AG09319 (cell line): ENCODE measurements at regions not wholly inside any gene's neighbourhood (a gene's known extent, or its start where the extent isn't known, plus 50 kb on each side); places are given as distances from the start of the nearest gene placed in this dataset.

Source experiments
- DNase-seq: peaks from one replicate; pipeline ENCODE4 v3.0.0-alpha.2; 2010; ENCODE audit warnings: low read depth; ENCODE audit errors: extremely low read depth
- CTCF ChIP-seq: IDR thresholded peaks from 2 replicates; pipeline ENCODE4 v1.5.1; 2011; ENCODE audit warnings: low read depth, mild to moderate bottlenecking, inconsistent platforms, low read length, moderate library complexity

GRCh38 chr3:72115307-72115706 is 330.4 kb upstream of the PROK2 start:
- DNase-seq, result no peak
- no peak for TF ChIP-seq CTCF

- no peak for TF ChIP-seq CTCF
- no peak for DNase-seq
These were observed 329.8 kb upstream of the PROK2 start for GRCh38 chr3:72114773-72115172.

- no peak for TF ChIP-seq CTCF
- no peak for DNase-seq
These were observed 329.0 kb upstream of the PROK2 start for GRCh38 chr3:72113964-72114363.

- DNase-seq, result no peak
- TF ChIP-seq CTCF, result no peak
These were observed 328.6 kb upstream of the PROK2 start for GRCh38 chr3:72113564-72113963.

GRCh38 chr3:72112435-72112834 is 327.5 kb upstream of the PROK2 start:
- TF ChIP-seq CTCF, result no peak
- no peak for DNase-seq

GRCh38 chr3:72111265-72112205 is 326.6 kb upstream of the PROK2 start:
- TF ChIP-seq CTCF, result no peak
- no peak for DNase-seq
